GM18502 (cell line): ENCODE measurements at regions not wholly inside any gene's neighbourhood (a gene's known extent, or its start where the extent isn't known, plus 50 kb on each side); places are given as distances from the start of the nearest gene placed in this dataset.
"Not testable (repeated sequence)": the region's sequence is repeated elsewhere in the genome, so short reads cannot be mapped to it uniquely, and the experiment has no call there.

ENCODE experiments used
- ATAC-seq: cut with Tn5 transposase; IDR thresholded peaks from one replicate; pipeline ENCODE4 v1.9.1; 2021; ENCODE audit warnings: mild to moderate bottlenecking; ENCODE audit not compliant: unreplicated experiment, poor library complexity

GRCh38 chr2:129375632-129376425 is 603.6 kb upstream of the RAB6C start:
- no peak for ATAC-seq

- no peak for ATAC-seq
Observed at GRCh38 chr2:129376426-129377077, 602.9 kb upstream of the RAB6C start.

GRCh38 chr2:129377078-129377469 is 602.4 kb upstream of the RAB6C start:
- no peak for ATAC-seq

GRCh38 chr2:129378186-129378585 is 601.3 kb upstream of the RAB6C start:
- ATAC-seq = no peak

GRCh38 chr2:129379411-129379810 is 600.1 kb upstream of the RAB6C start:
- peak; percentile 78 for ATAC-seq

GRCh38 chr2:129381789-129382188 is 597.7 kb upstream of the RAB6C start:
- no peak for ATAC-seq

GRCh38 chr2:129388870-129389269 is 590.6 kb upstream of the RAB6C start:
- ATAC-seq = no peak

- ATAC-seq = no peak
Observed at GRCh38 chr2:129393816-129394215, 585.6 kb upstream of the RAB6C start.

GRCh38 chr2:129396980-129397599 is 582.4 kb upstream of the RAB6C start:
- peak; percentile 76 for ATAC-seq

GRCh38 chr2:129400826-129401225 is 578.6 kb upstream of the RAB6C start:
- ATAC-seq = no peak

GRCh38 chr2:129402076-129402475 is 577.4 kb upstream of the RAB6C start:
- no peak for ATAC-seq

GRCh38 chr2:129404000-129404685 is 575.3 kb upstream of the RAB6C start:
- ATAC-seq = no peak

- ATAC-seq = no peak
Observed at GRCh38 chr2:129408570-129408969, 570.9 kb upstream of the RAB6C start.

GRCh38 chr2:129417041-129417440 is 562.4 kb upstream of the RAB6C start:
- ATAC-seq = not testable (repeated sequence)

GRCh38 chr2:129422028-129422427 is 557.4 kb upstream of the RAB6C start:
- no peak for ATAC-seq

- ATAC-seq = no peak
Observed at GRCh38 chr2:129428086-129428660, 551.3 kb upstream of the RAB6C start.

GRCh38 chr2:129430911-129431310 is 548.6 kb upstream of the RAB6C start:
- no peak for ATAC-seq

GRCh38 chr2:129431881-129432280 is 547.6 kb upstream of the RAB6C start:
- no peak for ATAC-seq

GRCh38 chr2:129436809-129437208 is 542.7 kb upstream of the RAB6C start:
- no peak for ATAC-seq

- no peak for ATAC-seq
Observed at GRCh38 chr2:129437725-129438124, 541.7 kb upstream of the RAB6C start.
